Activated gamma-delta T cell (primary cell): ENCODE measurements at regions not wholly inside any gene's neighbourhood (a gene's known extent, or its start where the extent isn't known, plus 50 kb on each side); places are given as distances from the start of the nearest gene placed in this dataset.
A peak's percentile ranks its signal among the peaks of the same experiment; 100 is the strongest.

Experiments used
- DNase-seq: peaks from one replicate; lab custom pipeline; 2025; lab: John Stamatoyannopoulos, UW

DNA sequence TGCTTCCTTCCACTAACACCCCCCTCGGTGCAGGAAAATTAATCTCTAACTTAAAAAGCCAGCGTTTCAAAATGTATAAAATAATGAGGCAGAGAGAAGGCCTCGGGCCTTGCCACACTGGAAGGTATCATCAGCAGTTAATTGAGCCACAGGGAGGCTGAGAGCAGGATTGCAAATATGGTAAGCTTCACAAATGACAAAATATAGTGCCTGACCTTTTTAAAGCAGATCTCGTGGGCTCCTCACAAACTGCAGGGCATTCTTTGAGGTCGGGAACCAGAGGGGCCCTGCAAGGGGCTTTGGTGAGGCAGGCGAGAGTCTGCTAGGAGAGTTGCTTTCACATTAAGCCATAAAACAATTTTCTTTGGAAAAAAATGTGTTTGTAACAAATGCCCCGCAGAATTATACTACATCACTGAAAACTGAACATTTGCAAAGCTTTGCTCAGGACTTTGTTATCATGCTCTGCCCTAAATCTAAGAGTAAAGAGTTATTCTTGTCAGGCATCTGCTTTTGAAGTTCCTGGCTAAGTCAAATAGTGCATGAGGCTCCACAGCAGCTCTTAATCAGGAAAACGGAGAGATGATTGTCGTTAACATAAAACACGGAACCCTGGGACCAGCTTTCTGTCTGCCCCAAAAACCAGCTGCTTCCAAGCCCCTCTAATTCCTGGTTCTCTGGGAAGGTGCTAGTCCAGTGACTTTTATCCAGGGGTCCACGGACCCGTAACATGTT is 61.4 kb upstream of the SYT13 start:
- no peak for DNase-seq

DNA sequence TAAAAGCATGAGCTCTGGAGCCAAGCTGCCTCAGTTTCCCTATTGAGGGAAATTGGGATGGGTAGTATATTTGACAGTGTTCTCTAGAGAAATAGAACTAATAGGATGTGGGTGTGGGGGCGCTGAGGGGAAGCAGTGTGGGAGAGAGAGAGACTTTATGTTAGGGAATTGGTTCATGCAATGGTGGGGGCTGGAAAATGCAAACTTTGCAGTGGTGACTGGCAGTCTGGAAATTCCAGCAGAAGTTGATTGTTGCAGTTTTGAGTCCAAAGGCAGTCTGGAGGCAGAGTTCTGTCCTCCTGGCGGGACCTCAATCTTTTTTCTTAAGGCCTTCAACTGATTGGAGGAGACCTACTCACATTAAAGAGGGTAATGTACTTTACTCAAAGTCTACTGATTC is 59.4 kb upstream of the SYT13 start:
- DNase-seq: no peak

DNA sequence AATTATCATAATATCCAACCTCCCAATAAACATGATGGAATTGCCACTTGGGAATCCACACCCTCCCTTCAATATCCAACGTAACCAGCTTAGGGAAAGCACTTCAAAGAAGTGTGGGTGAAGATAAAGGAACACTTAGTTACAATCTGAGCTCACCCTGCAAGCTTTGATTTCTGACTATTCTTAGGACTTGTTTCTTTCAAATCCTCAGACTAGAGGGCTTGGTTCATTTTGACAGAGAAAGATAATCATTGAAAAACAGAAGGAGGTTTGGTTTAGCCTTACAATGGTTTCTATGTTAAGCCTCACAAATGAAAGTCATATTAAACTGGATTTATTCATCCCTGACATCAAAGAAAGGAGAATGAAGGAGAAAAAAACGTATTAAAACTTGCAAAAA is 57.9 kb upstream of the SYT13 start:
- no peak for DNase-seq

DNA sequence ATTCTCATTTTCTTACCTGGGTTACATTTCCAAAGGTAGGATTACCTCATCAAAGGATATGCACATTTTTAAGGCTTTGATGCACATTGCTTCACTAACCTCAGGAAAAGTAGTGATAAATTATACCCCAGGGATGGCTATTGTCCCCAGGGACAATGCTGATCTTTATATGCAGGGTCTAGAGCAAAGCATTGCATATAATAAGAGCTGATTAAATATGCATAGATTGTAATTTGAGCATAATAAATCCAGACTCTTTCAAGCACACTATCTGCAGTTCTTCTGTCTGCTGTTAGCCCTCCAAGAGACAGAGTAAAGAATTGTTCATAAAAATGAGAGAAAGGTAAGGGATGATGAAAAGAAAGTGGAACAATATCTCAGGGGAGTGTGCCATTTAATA is 57.3 kb upstream of the SYT13 start:
- DNase-seq: no peak

DNA sequence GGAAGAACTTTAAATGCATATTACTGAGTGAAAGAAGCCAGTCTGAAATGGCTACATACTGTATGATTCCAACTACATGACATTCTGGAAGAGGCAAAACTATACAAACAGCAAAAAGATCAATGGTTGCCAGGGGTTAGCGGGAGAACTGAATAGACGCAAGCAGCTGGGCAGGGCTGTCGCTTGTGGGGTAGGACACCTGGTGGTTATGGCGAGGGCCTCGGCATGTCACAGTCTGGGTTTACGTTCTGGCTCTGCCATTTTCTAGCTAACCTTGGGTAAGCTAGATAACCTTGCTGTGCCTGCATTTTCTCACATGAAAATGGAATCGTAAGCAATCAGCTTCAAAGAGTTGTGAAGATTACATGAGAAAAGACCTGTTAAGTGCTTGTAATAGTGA is 55.2 kb upstream of the SYT13 start:
- DNase-seq: no peak

DNA sequence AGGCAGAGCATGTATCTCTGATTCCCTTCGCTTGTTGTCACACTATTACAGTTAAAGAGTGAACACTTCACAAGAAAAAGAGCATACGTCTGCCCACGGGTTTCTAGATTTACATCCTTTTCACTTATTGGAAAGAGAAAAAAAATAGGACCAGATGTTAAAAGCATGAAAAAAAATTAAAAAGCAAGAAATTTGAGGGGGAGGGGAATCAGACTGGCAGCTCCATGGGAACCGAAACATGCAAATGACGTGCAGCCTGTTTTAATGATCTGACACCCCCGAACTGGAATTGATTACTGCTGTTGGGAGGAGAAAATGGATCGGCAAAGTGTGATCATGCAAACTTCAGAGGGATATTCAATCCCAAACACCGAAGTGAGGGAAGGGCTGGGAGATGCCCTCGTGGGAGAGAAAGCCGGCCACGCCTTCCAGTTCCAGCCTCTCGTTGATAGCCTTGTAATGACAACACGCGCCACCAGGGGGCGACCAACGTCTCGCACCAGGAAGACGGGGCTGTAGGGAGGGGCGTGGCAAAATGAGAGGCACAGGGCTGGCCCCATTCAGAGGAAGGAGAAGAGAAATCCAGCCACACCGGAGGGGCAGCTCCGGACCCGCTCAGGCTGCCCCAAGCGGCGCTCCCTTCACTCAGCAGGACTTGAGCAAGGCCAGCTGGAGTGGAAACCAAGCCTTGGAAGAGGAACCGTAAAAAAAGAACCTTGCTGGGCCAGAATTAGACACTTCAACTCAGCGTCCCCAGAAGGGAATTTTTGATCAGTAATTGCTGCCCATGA is 53.8 kb upstream of the SYT13 start:
- peak; percentile 20 for DNase-seq

DNA sequence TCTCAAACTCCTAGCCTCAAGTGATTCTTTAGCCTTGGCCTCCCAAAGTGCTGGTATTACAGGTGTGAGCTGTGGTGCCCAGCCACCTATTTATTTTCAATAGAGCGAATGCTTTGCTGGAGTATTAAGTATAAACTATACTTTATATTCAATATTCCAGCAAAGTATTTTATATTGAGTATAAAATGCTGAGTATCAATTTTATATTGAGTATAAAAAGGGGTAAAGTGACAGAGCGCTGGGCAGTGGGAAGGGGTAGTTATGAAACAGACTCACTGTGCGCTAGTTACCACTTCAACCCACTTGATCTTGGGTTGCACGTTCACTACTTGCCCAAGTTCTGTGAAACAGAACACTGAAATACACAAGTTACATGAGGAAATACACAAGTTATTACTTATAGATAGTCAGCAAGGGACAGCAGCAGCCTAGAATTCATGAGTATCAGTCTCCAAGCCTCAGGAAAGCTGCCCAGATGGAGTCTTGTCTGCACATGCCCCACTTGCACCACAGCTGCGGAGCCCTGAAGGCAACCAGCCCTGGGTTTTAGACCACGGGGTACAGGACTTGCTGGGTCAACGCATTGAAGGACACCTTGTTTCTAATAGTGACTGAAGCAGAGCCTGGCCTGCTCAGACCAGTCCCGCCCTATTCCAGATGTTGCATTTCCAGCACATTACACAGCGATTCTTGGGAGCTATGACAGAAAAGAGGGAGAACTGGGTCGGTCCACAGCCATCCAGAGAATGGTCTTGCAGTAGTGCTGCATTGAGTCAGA is 51.6 kb upstream of the SYT13 start:
- no peak for DNase-seq

DNA sequence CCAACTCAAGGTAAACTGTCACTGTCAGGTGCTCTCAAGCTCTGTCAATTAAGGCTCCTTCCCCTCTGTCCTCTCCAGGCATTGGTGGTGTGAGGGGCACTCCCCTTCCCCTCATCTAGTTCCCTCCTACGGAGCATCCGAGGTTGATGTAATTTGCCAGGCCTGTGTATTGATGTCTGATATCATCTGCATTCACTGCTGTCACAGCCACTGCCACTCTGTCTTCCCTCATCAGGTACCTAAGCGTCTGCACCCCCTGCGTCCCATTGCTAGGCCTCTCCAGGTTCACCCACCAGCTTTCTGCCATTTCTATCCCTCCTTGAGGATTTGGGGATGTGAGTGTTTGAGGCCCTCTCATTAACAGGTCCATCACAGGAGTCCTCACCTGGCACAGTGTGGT is 50.0 kb upstream of the SYT13 start:
- no peak for DNase-seq
